H1 (cell line): ENCODE measurements at regions not wholly inside any gene's neighbourhood (a gene's known extent, or its start where the extent isn't known, plus 50 kb on each side); places are given as distances from the start of the nearest gene placed in this dataset.

Experiments used
- CTCF ChIA-PET: fragments of 300-600 bp; sonication (Branson Sonifier 250); formaldehyde crosslinking; loops from one replicate; lab custom pipeline; 2021; ENCODE audit not compliant: partially characterized antibody; lab: Charles Lee
- POLR2A ChIA-PET: fragments of 300-600 bp; sonication (Branson Sonifier 250); formaldehyde crosslinking; loops from one replicate; lab custom pipeline; 2021; ENCODE audit warnings: inconsistent platforms; ENCODE audit not compliant: partially characterized antibody; lab: Charles Lee
- DNase-seq, 2 experiments: peaks; one replicate each; pipeline versions ENCODE4 v3.0.0 to v3.0.0-alpha.2; 2010 to 2022; ENCODE audit warnings: low spot score in 2 of 2, low read depth in 1 of 2, mixed read lengths in 1 of 2
- FAIRE-seq: peaks from 2 replicates; lab custom pipeline; 2011; peaks lifted over from hg19 to GRCh38; lab: Jason Lieb, UNC
- H2AFZ ChIP-seq: 2 replicates; pipeline ENCODE4 v1.8.1; 2012; ENCODE audit warnings: low read length, inconsistent platforms
- H2AK5ac ChIP-seq: 2 replicates; pipeline ENCODE4 v1.6.1; 2013; ENCODE audit warnings: low read depth, low read length
- H2BK120ac ChIP-seq: replicated peaks from 2 replicates; pipeline ENCODE3; 2013; ENCODE audit warnings: low read depth, low read length, inconsistent platforms
- H2BK12ac ChIP-seq: 2 replicates; pipeline ENCODE4 v1.6.1; 2013; ENCODE audit warnings: low read depth, low read length
- H2BK15ac ChIP-seq: 2 replicates; pipeline ENCODE4 v1.6.1; 2013; ENCODE audit warnings: low read length
- H2BK20ac ChIP-seq: 2 replicates; pipeline ENCODE4 v1.6.1; 2013; ENCODE audit warnings: low read length
- H2BK5ac ChIP-seq: 2 replicates; pipeline ENCODE4 v1.6.1; 2013; ENCODE audit warnings: low read depth, low read length
- H3K14ac ChIP-seq: 2 replicates; pipeline ENCODE4 v1.6.1; 2013; ENCODE audit warnings: inconsistent platforms; ENCODE audit not compliant: insufficient read length
- H3K18ac ChIP-seq: 2 replicates; pipeline ENCODE4 v1.6.1; 2013; ENCODE audit warnings: low read length; ENCODE audit errors: extremely low read depth
- H3K23ac ChIP-seq: 2 replicates; pipeline ENCODE4 v1.6.1; 2013; ENCODE audit warnings: inconsistent platforms; ENCODE audit not compliant: insufficient read length
- H3K23me2 ChIP-seq: 2 replicates; pipeline ENCODE4 v1.6.1; 2013; ENCODE audit warnings: low read depth, low read length
- H3K27ac ChIP-seq: 2 replicates; pipeline ENCODE4 v1.6.1; 2011; ENCODE audit warnings: low read depth, low read length, inconsistent platforms
- H3K27me3 ChIP-seq, 4 experiments: replicated peaks in 1 of 4; 1 replicate in 1 of 4; 2 replicates in 3 of 4; pipeline versions ENCODE4 v1.6.1 to v1.8.1; 2011 to 2013; ENCODE audit warnings: low read length in 3 of 4, mild to moderate bottlenecking in 3 of 4, inconsistent platforms in 2 of 4, mixed read lengths in 2 of 4, moderate library complexity in 1 of 4; ENCODE audit not compliant: control insufficient read depth in 3 of 4, insufficient read depth in 3 of 4; ENCODE audit errors: extremely low read depth in 1 of 4
- H3K36me3 ChIP-seq, 4 experiments: 2 replicates each; pipeline versions ENCODE4 v1.6.1 to v1.8.1; 2011 to 2013; ENCODE audit warnings: mild to moderate bottlenecking in 4 of 4, low read length in 3 of 4, moderate library complexity in 2 of 4, control low read depth in 1 of 4, inconsistent platforms in 1 of 4; ENCODE audit not compliant: insufficient read depth in 4 of 4, control insufficient read depth in 2 of 4
- H3K4ac ChIP-seq: replicated peaks from 2 replicates; pipeline ENCODE3; 2013; ENCODE audit warnings: low read length, low read depth, mixed read lengths, inconsistent platforms; ENCODE audit not compliant: insufficient read length
- H3K4me1 ChIP-seq, 4 experiments: replicated peaks in 1 of 4; 1 replicate in 1 of 4; 2 replicates in 3 of 4; pipeline versions ENCODE4 v1.6.1 to v1.8.1; 2011 to 2013; ENCODE audit warnings: low read length in 3 of 4, inconsistent platforms in 2 of 4, mixed read lengths in 1 of 4; ENCODE audit not compliant: insufficient read depth in 4 of 4, control insufficient read depth in 3 of 4
- H3K4me2 ChIP-seq, 2 experiments: 2 replicates each; pipeline versions ENCODE4 v1.6.1 to v1.8.1; 2011 to 2013; ENCODE audit warnings: low read depth in 2 of 2, low read length in 2 of 2, control low read depth in 1 of 2, inconsistent platforms in 1 of 2, mild to moderate bottlenecking in 1 of 2; ENCODE audit not compliant: insufficient read depth in 1 of 2
- H3K4me3 ChIP-seq, 4 experiments: fragments of 200-600, 300-600 bp in 1 of 4; sonication (generic), shearing (Covaris generic), sonication (Bioruptor Twin) in 1 of 4; 2 replicates each; pipeline versions ENCODE4 v1.5.1 to v1.8.1; 2011 to 2016; ENCODE audit warnings: low read length in 4 of 4, low read depth in 3 of 4, control low read depth in 2 of 4, inconsistent platforms in 2 of 4, mild to moderate bottlenecking in 2 of 4, mixed read lengths in 1 of 4, moderate library complexity in 1 of 4; ENCODE audit not compliant: insufficient read depth in 2 of 4; ENCODE audit errors: extremely low read depth in 1 of 4
- H3K56ac ChIP-seq: replicated peaks from 2 replicates; pipeline ENCODE3; 2013; ENCODE audit warnings: low read depth, mild to moderate bottlenecking, mixed read lengths, low read length, inconsistent platforms; ENCODE audit not compliant: insufficient read length
- H3K79me1 ChIP-seq: 2 replicates; pipeline ENCODE4 v1.6.1; 2013; ENCODE audit warnings: low read depth, low read length, control low read depth
- H3K79me2 ChIP-seq, 2 experiments: 2 replicates each; pipeline versions ENCODE4 v1.6.1 to v1.8.1; 2012 to 2013; ENCODE audit warnings: low read length in 2 of 2, mild to moderate bottlenecking in 2 of 2, inconsistent platforms in 1 of 2; ENCODE audit not compliant: insufficient read depth in 2 of 2, control insufficient read depth in 1 of 2
- H3K9ac ChIP-seq, 4 experiments: replicated peaks in 1 of 4; 1 replicate in 1 of 4; 2 replicates in 3 of 4; pipeline versions ENCODE4 v1.6.1 to v1.8.1; 2011 to 2013; ENCODE audit warnings: low read depth in 3 of 4, low read length in 3 of 4, control low read depth in 2 of 4, mild to moderate bottlenecking in 2 of 4, moderate library complexity in 2 of 4, inconsistent platforms in 1 of 4; ENCODE audit errors: extremely low read depth in 1 of 4
- H3K9me3 ChIP-seq, 2 experiments: 2 replicates each; pipeline versions ENCODE4 v1.6.1 to v1.8.1; 2012 to 2013; ENCODE audit warnings: mild to moderate bottlenecking in 2 of 2, moderate library complexity in 2 of 2, control low read depth in 1 of 2, inconsistent platforms in 1 of 2, low read depth in 1 of 2, low read length in 1 of 2, mixed read lengths in 1 of 2; ENCODE audit not compliant: insufficient read depth in 2 of 2
- H4K20me1 ChIP-seq, 2 experiments: replicated peaks in 1 of 2; 2 replicates each; pipeline versions ENCODE3 to v1.8.1; 2011 to 2013; ENCODE audit warnings: inconsistent platforms in 2 of 2, low read length in 2 of 2, mild to moderate bottlenecking in 1 of 2; ENCODE audit not compliant: insufficient read depth in 2 of 2, control insufficient read depth in 1 of 2
- H4K5ac ChIP-seq: 2 replicates; pipeline ENCODE4 v1.6.1; 2013; ENCODE audit warnings: low read length, low read depth, mixed read lengths, inconsistent platforms; ENCODE audit not compliant: insufficient read length
- H4K8ac ChIP-seq: 2 replicates; pipeline ENCODE4 v1.8.0; 2013; ENCODE audit warnings: mild to moderate bottlenecking, moderate library complexity, low read length, inconsistent platforms; ENCODE audit not compliant: insufficient read depth; ENCODE audit errors: extremely low read depth
- H4K91ac ChIP-seq: replicated peaks from 2 replicates; pipeline ENCODE3; 2013; ENCODE audit warnings: low read length, mixed read lengths, inconsistent platforms; ENCODE audit not compliant: insufficient read length
- E2F6 ChIP-seq: IDR thresholded peaks from 2 replicates; pipeline ENCODE4 v1.6.1; 2012; ENCODE audit warnings: inconsistent platforms
- FOSL1 ChIP-seq: IDR thresholded peaks from 2 replicates; pipeline ENCODE4 v1.6.1; 2011; ENCODE audit warnings: mild to moderate bottlenecking, low read depth, low read length, moderate library complexity; ENCODE audit not compliant: insufficient read depth
- GTF2F1 ChIP-seq: IDR thresholded peaks from 2 replicates; pipeline ENCODE4 v1.6.1; 2012; ENCODE audit warnings: low read depth, low read length, improper control_type of control experiment, borderline replicate concordance
- MAFK ChIP-seq: IDR thresholded peaks from 2 replicates; pipeline ENCODE4 v1.6.1; 2012; ENCODE audit warnings: low read depth, mild to moderate bottlenecking, improper control_type of control experiment, low read length
- RXRA ChIP-seq: IDR thresholded peaks from 2 replicates; pipeline ENCODE4 v1.6.1; 2011; ENCODE audit warnings: low read depth, mild to moderate bottlenecking, low read length, moderate library complexity; ENCODE audit not compliant: insufficient read depth
- SIRT6 ChIP-seq: IDR thresholded peaks from one replicate; pipeline ENCODE4 v1.7.1; 2012; ENCODE audit warnings: low read length, inconsistent platforms
- USF2 ChIP-seq: IDR thresholded peaks from 2 replicates; pipeline ENCODE4 v1.6.1; 2011; ENCODE audit warnings: low read length, improper control_type of control experiment
- WGBS, 2 experiments: shearing (Covaris generic) in 1 of 2; methylation state at CpG; one replicate each; pipeline versions ENCODE4 v1.1.6 to v1.1.7; 2013 to 2015; ENCODE audit warnings: low lambda C conversion rate in 2 of 2, mixed read lengths in 2 of 2, inconsistent platforms in 1 of 2, low coverage in 1 of 2, missing lambda C conversion rate in 1 of 2; ENCODE audit not compliant: insufficient replicate concordance in 2 of 2, insufficient coverage in 1 of 2, insufficient read length in 1 of 2; ENCODE audit errors: extremely low coverage in 1 of 2, missing lambda C conversion rate in 1 of 2; 5-methylcytosine and 5-hydroxymethylcytosine counted together

GRCh38 chr17:11140501-11140900 is 100.5 kb upstream of the SHISA6 start:
- Histone ChIP-seq H4K5ac (no peak overlapping the region), H3K27ac (no peak overlapping the region), H3K4me1 (no peaks in the 10 kb centered on the region), H3K56ac (no peak overlapping the region), H3K36me3 (no peaks in the 10 kb centered on the region), H3K79me1 (no peaks in the 10 kb centered on the region), H2BK20ac (no peak overlapping the region), H3K14ac (no peak overlapping the region), H3K9me3 (no peaks in the 10 kb centered on the region), H4K8ac (no peak overlapping the region), H2BK12ac (no peak overlapping the region), H3K23me2 (no peaks in the 10 kb centered on the region), H2AK5ac (no peak overlapping the region), H3K4ac (no peak overlapping the region), H2BK15ac (no peak overlapping the region), H4K20me1 (no peaks in the 10 kb centered on the region), H3K27me3 (no peaks in the 10 kb centered on the region; a peak in 1 of 7 replicates), H3K9ac (no peak overlapping the region), H2BK120ac (no peak overlapping the region), H2AFZ (no peak overlapping the region), H3K4me3 (no peak overlapping the region), H4K91ac (no peak overlapping the region), H3K79me2 (no peaks in the 10 kb centered on the region), H3K18ac (no peak overlapping the region), H2BK5ac (no peak overlapping the region), H3K4me2 (no peak overlapping the region), H3K23ac (no peak overlapping the region)
- ChIA-PET POLR2A (no interaction called here), CTCF (interaction anchor here (0.6 to 17.4 kb wide), 8 partner anchors 8 to 804 kb away, joined by 3 to 353 read pairs (median 3); no protein-coding TSS in a partner anchor)
- DNase-seq (no peak), FAIRE-seq (no peak)
- 72% methylated on average over 4 of the region's 4 CpGs; no CpG with 5 or more reads in 1 of the 2 experiments for WGBS, 2 experiments
- TF ChIP-seq GTF2F1 (no peak), SIRT6 (no peak), RXRA (no peak), E2F6 (no peak), USF2 (no peak), MAFK (no peak), FOSL1 (no peak)
